NT2/D1 (cell line): ENCODE measurements at regions not wholly inside any gene's neighbourhood (a gene's known extent, or its start where the extent isn't known, plus 50 kb on each side); places are given as distances from the start of the nearest gene placed in this dataset.

Experiments
- YY1 ChIP-seq: IDR thresholded peaks from 2 replicates; pipeline ENCODE4 v1.6.1; 2011; ENCODE audit not compliant: insufficient read length, insufficient read depth
- ZNF274 ChIP-seq: IDR thresholded peaks from 2 replicates; pipeline ENCODE4 v1.6.1; 2011; ENCODE audit warnings: mild to moderate bottlenecking, low read depth, low read length

- TF ChIP-seq YY1 (no peak), ZNF274 (no peak)
Observed at GRCh38 chr5:36438765-36439561, 137.3 kb upstream of the RANBP3L start.
